NOMO-1 (cell line): ENCODE measurements at regions not wholly inside any gene's neighbourhood (a gene's known extent, or its start where the extent isn't known, plus 50 kb on each side); places are given as distances from the start of the nearest gene placed in this dataset.
"Not testable (repeated sequence)": the region's sequence is repeated elsewhere in the genome, so short reads cannot be mapped to it uniquely, and the experiment has no call there.

Experiments
- DNase-seq, 2 experiments: peaks; one replicate each; lab custom pipeline; 2025; ENCODE audit not compliant: unreplicated experiment in 2 of 2; lab: John Stamatoyannopoulos, UW

DNA sequence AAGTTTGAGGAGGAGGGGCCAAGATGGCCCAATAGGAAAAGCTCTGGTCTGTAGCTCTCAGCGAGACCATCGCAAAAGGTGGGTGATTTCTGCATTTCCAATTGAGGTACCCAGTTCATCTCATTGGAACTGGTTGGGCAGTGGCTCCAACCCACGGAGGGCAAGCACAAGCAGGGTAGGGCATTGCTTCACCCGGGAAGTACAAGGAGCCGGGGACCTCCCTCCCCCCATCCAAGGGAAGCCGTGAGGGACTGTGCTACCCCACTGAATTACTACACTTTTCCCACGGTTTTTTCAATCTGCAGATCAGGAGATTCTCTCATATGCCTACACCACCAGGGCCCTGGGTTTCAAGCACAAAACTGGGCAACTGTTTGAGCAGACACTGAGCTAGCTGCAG, 58.0 kb upstream of the EFCAB3 start:
- no peak for DNase-seq

- DNase-seq, result no peak
These were observed 58.9 kb upstream of the EFCAB3 start for GRCh38 chr17:62321451-62321850.

DNA sequence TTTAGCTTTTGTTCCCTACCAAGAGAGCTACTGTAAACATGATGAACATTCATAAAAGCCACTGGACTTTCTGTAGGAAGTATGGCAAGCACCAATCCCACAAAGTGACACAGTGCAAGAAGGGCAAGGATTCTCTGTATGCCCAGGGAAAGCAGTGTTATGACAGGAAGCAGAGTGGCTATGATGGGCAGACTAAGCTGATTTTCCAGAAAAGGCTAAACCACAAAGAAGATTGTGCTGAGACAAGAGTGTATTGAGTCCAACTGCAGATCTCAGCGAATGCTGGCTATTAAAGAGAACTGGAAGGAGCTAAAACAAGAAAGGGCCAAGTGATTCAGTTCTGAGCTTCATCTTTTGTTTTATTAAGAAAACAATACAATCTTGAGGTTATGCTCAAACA, 60.5 kb upstream of the EFCAB3 start:
- DNase-seq, result no peak

DNA sequence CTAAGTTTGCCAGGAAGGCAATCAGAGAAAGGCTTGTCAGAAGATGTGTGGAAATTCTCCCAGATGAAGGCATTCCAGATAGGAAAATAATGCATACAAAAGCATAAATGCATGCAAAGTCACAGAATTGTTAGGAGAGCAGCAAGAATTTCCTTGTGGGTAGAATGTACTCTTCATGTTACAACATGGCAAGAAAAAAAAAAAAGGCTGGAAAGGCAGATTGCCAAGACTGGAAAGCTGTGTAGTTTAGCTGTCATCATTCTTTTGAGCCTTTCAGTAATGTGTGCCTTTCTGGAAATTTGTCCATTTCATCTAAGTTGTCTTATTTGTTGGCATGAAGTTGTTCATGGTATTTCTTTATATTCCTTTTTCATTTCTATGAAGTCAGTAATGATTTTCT, 71.0 kb upstream of the EFCAB3 start:
- DNase-seq, result no peak

- no peak for DNase-seq
These were observed 73.2 kb upstream of the EFCAB3 start for GRCh38 chr17:62307196-62307595.

GRCh38 chr17:62303476-62303875, 76.9 kb upstream of the EFCAB3 start:
- DNase-seq, result no peak

- DNase-seq, result no peak
These were observed 79.7 kb upstream of the EFCAB3 start for GRCh38 chr17:62300697-62301096.

DNA sequence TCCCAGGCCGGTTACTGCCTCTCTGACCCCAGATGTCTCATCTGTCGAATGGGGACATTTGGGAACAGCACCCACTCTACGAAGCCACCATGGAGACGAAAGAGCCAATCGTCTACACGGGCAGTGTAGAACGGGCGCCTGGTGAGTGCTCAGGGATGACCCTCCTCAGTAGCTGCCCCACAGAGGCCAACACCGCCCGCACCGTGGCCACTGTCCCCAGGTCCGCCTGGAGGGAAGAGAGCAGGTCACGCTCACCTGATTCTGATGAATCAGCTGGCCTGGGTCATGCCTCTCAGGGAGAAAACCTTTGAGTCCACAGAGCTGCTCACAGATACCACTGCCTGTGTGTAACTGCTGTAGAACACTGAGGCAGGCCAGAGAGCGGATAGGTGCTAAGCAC, 105.1 kb upstream of the EFCAB3 start:
- DNase-seq, result not testable (repeated sequence)

DNA sequence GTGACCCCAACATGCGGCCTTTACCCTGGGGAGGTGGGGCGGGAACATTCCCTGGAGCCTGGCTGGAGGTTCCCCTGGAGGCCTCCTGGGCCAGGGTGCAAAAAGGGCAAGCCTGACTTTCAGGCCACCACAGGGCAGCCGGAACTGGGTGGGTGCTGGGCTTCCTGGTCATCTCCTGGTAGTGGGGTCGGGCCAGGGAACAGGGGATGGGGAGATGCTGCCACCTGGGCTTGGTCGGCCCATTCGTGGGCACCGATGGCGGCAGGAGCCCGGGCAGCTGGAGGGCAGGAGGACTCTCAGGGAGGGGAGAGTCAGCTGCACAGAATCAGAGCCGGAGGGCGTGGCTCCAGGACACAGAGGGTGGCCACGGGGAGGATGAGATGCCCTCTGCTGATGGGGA, 112.0 kb upstream of the EFCAB3 start:
- DNase-seq, result not testable (repeated sequence)

DNA sequence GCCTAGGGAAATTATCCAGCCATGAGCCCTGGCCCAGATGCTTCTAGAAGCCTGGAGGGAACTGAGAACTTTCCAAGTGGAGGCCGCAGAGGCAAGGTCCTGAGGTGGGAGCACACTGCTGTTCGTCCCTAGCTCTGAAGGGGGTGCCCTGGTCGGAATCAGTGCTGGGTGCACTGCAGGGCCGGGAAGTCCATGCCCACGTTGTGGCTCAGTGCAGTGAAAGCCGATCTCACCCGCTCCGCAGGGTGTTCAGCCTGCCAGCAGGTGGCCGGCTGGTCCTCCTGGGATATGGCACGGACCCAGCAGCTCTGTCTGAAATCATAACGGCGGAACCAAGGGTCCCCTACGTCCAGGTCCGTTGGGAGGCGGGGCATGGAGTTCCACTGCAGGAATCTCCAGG, 115.4 kb upstream of the EFCAB3 start:
- DNase-seq, result not testable (repeated sequence)

- not testable (repeated sequence) for DNase-seq
These were observed 124.6 kb upstream of the EFCAB3 start for GRCh38 chr17:62255791-62256190.

DNA sequence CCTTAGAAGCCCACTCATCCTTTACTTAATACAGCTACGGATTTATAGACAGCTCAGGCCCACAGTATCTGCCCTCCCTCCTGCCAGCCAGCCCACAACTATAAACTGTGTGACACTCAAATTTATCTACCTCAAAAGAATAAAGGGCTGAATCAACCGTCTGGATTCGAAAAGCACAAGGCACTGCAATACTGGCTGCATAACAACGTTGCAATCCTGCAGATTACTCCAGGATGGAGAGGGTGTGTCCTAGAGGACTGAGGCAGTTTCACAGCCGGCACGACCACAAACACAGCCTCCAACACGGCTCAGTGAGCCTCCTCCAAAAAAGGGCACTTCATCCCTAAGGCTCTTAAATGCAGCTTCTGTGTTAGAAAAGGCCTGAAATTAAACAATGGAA, 138.3 kb upstream of the EFCAB3 start:
- DNase-seq, result not testable (repeated sequence)

DNA sequence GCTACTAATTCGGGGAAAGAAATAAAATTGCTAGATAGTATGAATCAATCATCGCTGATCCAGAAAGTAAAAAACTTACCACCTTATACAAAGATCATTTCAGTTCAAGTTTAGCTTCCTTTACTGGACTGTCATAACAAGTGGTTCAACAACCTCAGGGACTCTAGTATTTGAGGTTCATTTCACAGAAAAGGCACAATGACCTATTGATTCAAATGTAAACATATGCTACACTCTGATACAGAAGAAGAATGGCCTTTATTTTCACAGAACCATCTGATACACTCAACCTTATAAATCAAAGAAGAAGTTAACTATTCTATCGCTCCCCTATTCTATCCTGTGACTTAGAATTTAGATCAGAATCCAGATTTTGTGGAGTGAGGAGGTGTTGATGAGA, 140.8 kb upstream of the EFCAB3 start:
- not testable (repeated sequence) for DNase-seq

GRCh38 chr17:62238551-62239338, 141.6 kb upstream of the EFCAB3 start:
- DNase-seq, result not testable (repeated sequence)

DNA sequence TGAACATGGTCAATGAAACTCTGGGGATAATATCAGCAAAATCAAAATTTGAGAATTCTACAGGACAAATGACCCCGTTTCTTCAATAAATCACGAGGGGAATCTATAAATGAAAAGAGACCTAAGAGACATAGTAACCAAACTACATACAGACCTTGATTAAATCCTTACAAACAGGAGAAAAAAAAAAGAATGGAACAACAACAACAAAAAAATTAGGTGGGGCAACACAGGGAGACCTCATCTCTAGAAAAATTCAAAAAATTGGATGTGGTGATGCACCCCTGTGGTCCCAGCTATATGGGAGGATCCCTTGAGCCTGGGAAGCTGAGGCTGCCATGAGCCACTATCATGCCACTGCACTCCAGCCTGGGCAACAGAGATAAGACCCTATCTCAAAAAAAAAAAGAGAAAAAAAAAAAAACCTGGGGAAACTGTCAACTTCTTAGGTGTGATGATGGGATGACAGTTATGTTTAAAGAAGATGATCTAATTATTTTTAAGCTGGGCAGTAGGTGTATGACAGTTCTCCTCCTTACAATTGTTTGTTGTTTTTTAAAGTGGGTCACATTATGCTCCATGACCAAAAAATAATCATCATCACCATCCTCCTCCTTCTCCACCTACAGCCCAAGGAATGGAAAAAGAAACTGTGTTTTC, 146.4 kb upstream of the EFCAB3 start:
- DNase-seq, result not testable (repeated sequence)

DNA sequence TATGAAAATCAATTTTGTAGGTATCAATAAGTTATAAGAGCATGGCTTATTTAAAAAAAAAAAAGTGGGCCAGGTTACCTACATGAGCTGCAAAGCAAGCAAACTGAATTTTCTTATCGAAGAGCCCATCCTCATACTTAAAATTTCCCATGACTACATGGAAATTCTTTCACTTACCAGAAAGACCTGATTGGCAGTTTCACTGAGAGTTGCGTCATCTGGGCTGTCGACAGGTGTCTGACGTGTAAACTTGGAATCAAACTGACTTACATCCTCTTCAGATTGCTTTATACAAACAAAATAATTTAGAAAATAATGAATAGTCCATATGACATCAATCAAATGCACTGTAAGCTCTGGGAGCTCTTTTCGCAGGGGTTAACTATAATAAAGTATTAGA, 149.1 kb upstream of the EFCAB3 start:
- not testable (repeated sequence) for DNase-seq

DNA sequence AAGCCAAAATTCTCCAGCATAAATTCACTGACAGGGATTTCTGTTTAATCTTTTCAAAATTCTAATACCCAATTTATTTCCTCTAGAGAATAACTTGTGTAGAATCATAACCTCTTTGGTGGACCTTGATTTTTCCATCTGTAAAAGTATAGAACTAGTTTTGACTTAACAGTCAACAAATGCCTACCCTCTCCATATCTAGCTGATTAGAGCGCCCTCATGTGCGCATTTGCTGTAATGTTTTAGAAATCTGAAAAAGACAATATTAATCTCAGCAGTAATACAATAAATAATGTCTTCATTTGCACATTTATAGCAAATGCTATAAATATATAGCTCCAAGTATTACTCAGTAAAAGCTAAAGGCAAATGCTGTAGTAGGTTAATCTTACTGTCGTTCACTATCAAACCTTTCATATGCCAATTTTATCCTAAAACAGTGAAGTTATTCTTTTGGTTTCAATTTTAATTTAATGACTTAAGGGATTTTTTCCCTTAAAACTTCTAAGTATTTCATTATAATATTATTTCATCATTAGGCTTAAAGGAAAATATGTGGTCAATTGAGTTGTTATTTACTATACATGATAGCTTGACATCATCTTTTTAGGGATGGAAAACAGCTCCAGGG, 153.6 kb upstream of the EFCAB3 start:
- DNase-seq, result not testable (repeated sequence)

GRCh38 chr17:62223585-62223984, 156.8 kb upstream of the EFCAB3 start:
- not testable (repeated sequence) for DNase-seq

- peak in 1 of 2 experiments; percentile 20 for DNase-seq
These were observed 154.3 kb upstream of the MED13 start for GRCh38 chr17:62219221-62219899.

DNA sequence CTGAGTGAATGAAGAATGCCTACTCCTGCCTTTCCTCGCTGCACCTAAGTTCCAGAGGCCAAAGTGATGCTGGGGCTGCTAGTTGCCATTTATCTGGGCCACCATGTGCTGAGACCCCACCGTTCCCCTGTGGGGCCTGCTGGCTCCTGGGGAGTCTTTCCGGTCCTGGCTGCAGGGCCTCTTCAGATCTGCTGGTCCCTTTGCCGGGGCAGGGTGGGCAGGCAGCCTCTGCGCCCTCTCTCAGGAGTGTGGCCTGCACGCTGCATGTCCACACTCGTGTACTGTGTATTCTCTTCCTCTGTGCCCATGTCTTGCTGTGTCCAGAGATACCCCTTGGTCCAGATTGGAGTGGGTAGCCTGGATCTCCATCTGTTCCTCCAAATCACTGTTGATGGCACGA, 151.8 kb upstream of the MED13 start:
- DNase-seq, result no peak

DNA sequence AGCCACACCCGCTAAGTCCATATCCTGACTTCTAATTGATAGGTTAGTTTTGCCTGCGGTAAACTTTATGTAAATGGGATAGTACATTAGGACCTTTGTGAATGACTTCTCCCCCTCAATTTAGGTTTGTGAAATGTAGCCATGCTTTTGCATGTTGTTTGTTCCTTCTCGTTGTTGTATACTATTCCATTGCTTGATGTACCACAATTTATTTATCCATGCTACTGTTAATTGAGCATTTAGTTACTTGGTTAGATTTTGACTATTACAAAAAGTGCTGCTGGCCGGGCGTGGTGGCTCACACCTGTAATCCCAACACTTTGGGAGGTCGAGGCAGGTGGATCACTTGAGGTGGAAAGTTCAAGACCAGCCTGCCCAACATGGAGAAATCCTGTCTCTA, 150.8 kb upstream of the MED13 start:
- DNase-seq, result not testable (repeated sequence)
